Hepatocyte (in vitro differentiated cells): ENCODE measurements at regions not wholly inside any gene's neighbourhood (a gene's known extent, or its start where the extent isn't known, plus 50 kb on each side); places are given as distances from the start of the nearest gene placed in this dataset.

Experiments used
- CTCF ChIP-seq: fragments of 200-600 bp; sonication (generic); IDR thresholded peaks from 2 replicates; pipeline ENCODE4 v1.5.1; 2016; ENCODE audit warnings: antibody characterized with exemption, mild to moderate bottlenecking; ENCODE audit not compliant: poor library complexity
- EZH2phosphoT487 ChIP-seq: fragments of 200-600 bp; sonication (generic); IDR thresholded peaks from one replicate; pipeline ENCODE4 v1.6.1; 2018; ENCODE audit warnings: antibody characterized with exemption, mild to moderate bottlenecking, low read depth, moderate library complexity; ENCODE audit not compliant: unreplicated experiment, severe bottlenecking

- TF ChIP-seq CTCF, result no peak
- no peak for TF ChIP-seq EZH2phosphoT487
Observed at GRCh38 chr6:17224056-17224455, 57.1 kb upstream of the RBM24 start.
